ENCODE measurements at regions not wholly inside any gene's neighbourhood (a gene's known extent, or its start where the extent isn't known, plus 50 kb on each side); places are given as distances from the start of the nearest gene placed in this dataset.

GRCh38 chr2:9096761-9097160 lies 93.3 kb upstream of the MBOAT2 start:
- no peak overlapping the region for H3K4me3 Mint-ChIP-seq (ENCODE audit: unreplicated experiment)
- DNase-seq: no peak
- H3K27me3 Mint-ChIP-seq (ENCODE audit: unreplicated experiment): peaks cover 2% of the 10 kb centered on the region
- peaks cover 3% of the 10 kb centered on the region for H3K9me3 Mint-ChIP-seq (ENCODE audit: unreplicated experiment)
- TF ChIP-seq CTCF (IDR thresholded peaks at IDR 0.05; ENCODE audit: partially characterized antibody, unreplicated experiment): no peak
- H3K4me1 Mint-ChIP-seq (ENCODE audit: low read depth, unreplicated experiment): peaks cover 3% of the 10 kb centered on the region
- H3K36me3 Mint-ChIP-seq (ENCODE audit: unreplicated experiment): no peaks in the 10 kb centered on the region
- no peak overlapping the region for H3K27ac Mint-ChIP-seq (ENCODE audit: unreplicated experiment)

DNA sequence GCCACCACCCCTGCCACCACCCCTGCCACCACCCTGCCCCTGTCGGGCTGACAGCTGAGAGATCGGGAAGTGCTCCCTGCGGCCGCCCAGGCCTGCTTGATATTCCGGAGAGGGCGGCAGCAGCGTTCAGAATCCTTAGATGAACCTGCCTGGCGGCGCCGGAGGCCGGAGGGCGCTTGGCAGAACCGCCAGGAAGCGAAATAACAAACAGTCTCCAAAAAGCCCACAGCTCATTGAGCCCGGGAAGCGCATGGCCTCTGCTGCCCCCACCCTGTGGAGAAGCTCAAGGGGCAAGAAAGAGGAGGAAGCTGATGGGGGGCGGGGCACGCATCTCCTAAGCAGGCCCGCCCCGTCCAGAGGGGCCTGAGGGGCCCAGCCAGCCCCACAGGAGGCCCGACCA lies 92.2 kb upstream of the MBOAT2 start:
- TF ChIP-seq CTCF (IDR thresholded peaks at IDR 0.05; ENCODE audit: partially characterized antibody, unreplicated experiment): no peak
- H3K4me3 Mint-ChIP-seq (ENCODE audit: unreplicated experiment): no peak overlapping the region
- H3K9me3 Mint-ChIP-seq (ENCODE audit: unreplicated experiment): peaks cover 3% of the 10 kb centered on the region
- no peak overlapping the region for H3K27ac Mint-ChIP-seq (ENCODE audit: unreplicated experiment)
- peaks cover 2% of the 10 kb centered on the region for H3K27me3 Mint-ChIP-seq (ENCODE audit: unreplicated experiment)
- peaks cover 3% of the 10 kb centered on the region for H3K4me1 Mint-ChIP-seq (ENCODE audit: low read depth, unreplicated experiment)
- no peaks in the 10 kb centered on the region for H3K36me3 Mint-ChIP-seq (ENCODE audit: unreplicated experiment)
- DNase-seq: no peak

DNA sequence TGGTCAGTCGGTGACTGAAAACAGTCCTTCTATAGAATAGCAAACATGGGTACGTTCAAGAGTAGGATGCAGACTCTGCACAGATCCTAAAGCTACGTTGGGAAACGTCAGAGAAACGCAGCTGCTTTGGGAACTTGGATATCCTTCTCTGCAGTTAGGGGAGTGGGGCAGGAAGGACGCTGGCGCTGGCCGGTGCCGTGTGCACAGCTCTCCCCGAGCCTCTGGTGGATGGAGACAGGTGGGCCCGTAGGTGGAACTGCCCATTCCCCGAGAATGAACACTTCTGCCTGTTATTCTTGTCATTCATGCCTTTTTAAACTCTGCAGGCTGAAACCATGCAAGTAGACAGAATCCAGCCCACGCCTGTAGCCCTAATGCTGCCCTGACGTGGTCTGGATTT lies 91.7 kb upstream of the MBOAT2 start:
- no peak for DNase-seq
- peaks cover 2% of the 10 kb centered on the region for H3K27me3 Mint-ChIP-seq (ENCODE audit: unreplicated experiment)
- H3K4me1 Mint-ChIP-seq (ENCODE audit: low read depth, unreplicated experiment): peaks cover 3% of the 10 kb centered on the region
- no peak for TF ChIP-seq CTCF (IDR thresholded peaks at IDR 0.05; ENCODE audit: partially characterized antibody, unreplicated experiment)
- H3K27ac Mint-ChIP-seq (ENCODE audit: unreplicated experiment): no peak overlapping the region
- peaks cover 3% of the 10 kb centered on the region for H3K9me3 Mint-ChIP-seq (ENCODE audit: unreplicated experiment)
- H3K36me3 Mint-ChIP-seq (ENCODE audit: unreplicated experiment): no peaks in the 10 kb centered on the region
- H3K4me3 Mint-ChIP-seq (ENCODE audit: unreplicated experiment): no peak overlapping the region

GRCh38 chr2:9094117-9094516 lies 90.6 kb upstream of the MBOAT2 start:
- TF ChIP-seq CTCF (IDR thresholded peaks at IDR 0.05; ENCODE audit: partially characterized antibody, unreplicated experiment): no peak
- H3K36me3 Mint-ChIP-seq (ENCODE audit: unreplicated experiment): no peaks in the 10 kb centered on the region
- H3K27me3 Mint-ChIP-seq (ENCODE audit: unreplicated experiment): peaks cover 2% of the 10 kb centered on the region
- H3K4me1 Mint-ChIP-seq (ENCODE audit: low read depth, unreplicated experiment): no peaks in the 10 kb centered on the region
- no peak for DNase-seq
- H3K4me3 Mint-ChIP-seq (ENCODE audit: unreplicated experiment): no peak overlapping the region
- H3K9me3 Mint-ChIP-seq (ENCODE audit: unreplicated experiment): peaks cover 3% of the 10 kb centered on the region
- no peak overlapping the region for H3K27ac Mint-ChIP-seq (ENCODE audit: unreplicated experiment)

GRCh38 chr2:9093324-9093723 lies 89.8 kb upstream of the MBOAT2 start:
- H3K9me3 Mint-ChIP-seq (ENCODE audit: unreplicated experiment): peaks cover 3% of the 10 kb centered on the region
- H3K27me3 Mint-ChIP-seq (ENCODE audit: unreplicated experiment): peaks cover 2% of the 10 kb centered on the region
- DNase-seq: no peak
- H3K4me1 Mint-ChIP-seq (ENCODE audit: low read depth, unreplicated experiment): no peaks in the 10 kb centered on the region
- H3K27ac Mint-ChIP-seq (ENCODE audit: unreplicated experiment): no peak overlapping the region
- TF ChIP-seq CTCF (IDR thresholded peaks at IDR 0.05; ENCODE audit: partially characterized antibody, unreplicated experiment): no peak
- no peaks in the 10 kb centered on the region for H3K36me3 Mint-ChIP-seq (ENCODE audit: unreplicated experiment)
- no peak overlapping the region for H3K4me3 Mint-ChIP-seq (ENCODE audit: unreplicated experiment)

Measured in glutamatergic neuron (in vitro differentiated cells).